ENCODE measurements at regions not wholly inside any gene's neighbourhood (a gene's known extent, or its start where the extent isn't known, plus 50 kb on each side); places are given as distances from the start of the nearest gene placed in this dataset.

DNA sequence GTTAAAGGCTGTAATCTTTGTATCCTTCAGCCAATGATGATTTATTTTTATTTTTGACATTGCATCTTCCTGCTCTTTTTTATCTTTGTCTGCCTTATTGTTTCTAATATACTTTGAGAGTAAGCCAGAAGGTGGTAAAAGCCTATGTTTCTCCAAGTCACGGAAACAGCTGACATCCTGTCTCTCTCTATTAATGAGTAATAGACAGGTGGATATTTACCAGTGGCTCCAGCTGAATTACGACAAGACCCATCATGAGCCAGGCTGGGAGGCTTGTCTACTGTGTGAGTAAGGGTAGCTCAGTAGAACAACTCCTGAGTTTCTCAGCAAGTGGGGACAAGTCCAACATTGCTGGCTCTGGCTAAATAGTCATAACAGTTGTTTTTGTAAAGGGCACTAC is 166.6 kb downstream of the NDFIP2 start:
- Mint-ChIP-seq H3K36me3 (no peaks in the 10 kb centered on the region), H3K4me1 (peaks cover 22% of the 10 kb centered on the region), H3K27ac (peak overlapping the region; percentile 68), H3K4me3 (no peak overlapping the region), H3K9me3 (no peaks in the 10 kb centered on the region), H3K27me3 (ENCODE audit: low read depth) (no peaks in the 10 kb centered on the region)
- TF ChIP-seq, protein P1, sequence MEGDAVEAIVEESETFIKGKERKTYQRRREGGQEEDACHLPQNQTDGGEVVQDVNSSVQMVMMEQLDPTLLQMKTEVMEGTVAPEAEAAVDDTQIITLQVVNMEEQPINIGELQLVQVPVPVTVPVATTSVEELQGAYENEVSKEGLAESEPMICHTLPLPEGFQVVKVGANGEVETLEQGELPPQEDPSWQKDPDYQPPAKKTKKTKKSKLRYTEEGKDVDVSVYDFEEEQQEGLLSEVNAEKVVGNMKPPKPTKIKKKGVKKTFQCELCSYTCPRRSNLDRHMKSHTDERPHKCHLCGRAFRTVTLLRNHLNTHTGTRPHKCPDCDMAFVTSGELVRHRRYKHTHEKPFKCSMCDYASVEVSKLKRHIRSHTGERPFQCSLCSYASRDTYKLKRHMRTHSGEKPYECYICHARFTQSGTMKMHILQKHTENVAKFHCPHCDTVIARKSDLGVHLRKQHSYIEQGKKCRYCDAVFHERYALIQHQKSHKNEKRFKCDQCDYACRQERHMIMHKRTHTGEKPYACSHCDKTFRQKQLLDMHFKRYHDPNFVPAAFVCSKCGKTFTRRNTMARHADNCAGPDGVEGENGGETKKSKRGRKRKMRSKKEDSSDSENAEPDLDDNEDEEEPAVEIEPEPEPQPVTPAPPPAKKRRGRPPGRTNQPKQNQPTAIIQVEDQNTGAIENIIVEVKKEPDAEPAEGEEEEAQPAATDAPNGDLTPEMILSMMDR (IDR thresholded peaks at IDR 0.05; ENCODE audit: unreplicated experiment): no peak
- DNase-seq (ENCODE audit: low spot score in 2 of 2, unreplicated experiment in 2 of 2): no peak

DNA sequence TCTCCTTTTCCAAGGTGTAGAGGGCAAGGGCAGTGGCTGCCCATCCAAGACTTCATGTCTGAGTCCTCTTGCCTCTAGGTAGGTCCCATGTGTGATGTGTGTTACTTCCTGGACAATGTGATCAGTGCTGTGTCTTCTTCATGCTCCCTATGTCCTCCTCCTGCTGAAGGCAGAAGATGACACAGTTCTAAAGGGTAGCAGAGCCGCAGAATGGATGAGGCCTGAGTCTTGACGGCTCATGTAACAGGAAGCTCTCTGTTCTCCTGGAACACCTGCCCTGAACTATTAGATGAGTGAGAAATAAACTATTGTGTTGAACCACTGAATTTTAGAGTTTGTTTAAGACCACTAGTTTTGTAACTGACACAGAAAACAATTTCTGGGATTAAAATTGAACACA is 165.9 kb downstream of the NDFIP2 start:
- peak overlapping the region; percentile 63 for H3K27ac Mint-ChIP-seq
- H3K36me3 Mint-ChIP-seq: no peaks in the 10 kb centered on the region
- no peaks in the 10 kb centered on the region for H3K9me3 Mint-ChIP-seq
- no peak overlapping the region for H3K4me3 Mint-ChIP-seq
- H3K27me3 Mint-ChIP-seq (ENCODE audit: low read depth): no peaks in the 10 kb centered on the region
- peaks cover 22% of the 10 kb centered on the region for H3K4me1 Mint-ChIP-seq
- no peak for DNase-seq (ENCODE audit: low spot score in 2 of 2, unreplicated experiment in 2 of 2)
- TF ChIP-seq, protein P1 (IDR thresholded peaks at IDR 0.05; ENCODE audit: unreplicated experiment): no peak

DNA sequence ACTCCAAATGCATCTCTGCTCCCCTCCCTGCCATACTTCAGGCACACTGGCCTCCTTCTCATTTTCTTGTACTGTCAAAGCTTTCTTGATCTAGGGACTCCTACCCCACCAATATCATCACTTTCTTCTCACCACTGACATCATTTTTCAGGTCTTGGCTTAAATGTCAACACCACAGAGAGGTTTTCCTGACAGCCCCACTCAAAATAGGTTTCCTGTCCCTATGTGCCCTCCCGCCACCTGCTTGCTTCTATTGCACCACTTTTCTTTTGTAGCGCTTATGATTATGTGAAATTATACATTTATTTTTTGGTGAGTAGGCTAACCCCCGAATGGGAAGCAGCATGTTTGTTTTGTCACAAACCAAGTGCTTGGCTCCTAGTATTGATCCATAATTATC is 164.6 kb downstream of the NDFIP2 start:
- H3K9me3 Mint-ChIP-seq: no peaks in the 10 kb centered on the region
- peaks cover 22% of the 10 kb centered on the region for H3K4me1 Mint-ChIP-seq
- H3K27ac Mint-ChIP-seq: no peak overlapping the region
- no peak overlapping the region for H3K4me3 Mint-ChIP-seq
- no peak for DNase-seq (ENCODE audit: low spot score in 2 of 2, unreplicated experiment in 2 of 2)
- no peaks in the 10 kb centered on the region for H3K36me3 Mint-ChIP-seq
- TF ChIP-seq, protein P1 (IDR thresholded peaks at IDR 0.05; ENCODE audit: unreplicated experiment): no peak
- no peaks in the 10 kb centered on the region for H3K27me3 Mint-ChIP-seq (ENCODE audit: low read depth)

DNA sequence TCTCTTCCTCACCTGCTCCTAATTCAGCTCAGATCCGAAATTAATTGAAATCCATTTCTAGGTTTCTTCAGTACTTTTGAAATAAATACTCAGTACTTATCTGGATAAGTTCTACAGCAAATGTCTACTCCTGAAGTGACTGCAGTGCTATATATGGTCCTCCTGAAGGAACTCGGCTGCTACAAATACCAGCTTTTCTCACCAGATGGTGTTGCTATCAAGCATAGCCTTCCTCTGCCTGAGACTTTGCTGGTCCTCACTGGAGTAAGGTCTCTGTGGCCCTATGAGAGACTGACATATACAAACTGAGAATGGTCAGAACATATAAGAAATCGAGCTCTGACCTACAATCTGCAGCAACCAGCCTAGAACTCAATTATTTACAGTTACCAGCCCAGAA is 161.6 kb downstream of the NDFIP2 start:
- no peak overlapping the region for H3K4me3 Mint-ChIP-seq
- peaks cover 6% of the 10 kb centered on the region for H3K9me3 Mint-ChIP-seq
- no peak overlapping the region for H3K27ac Mint-ChIP-seq
- peaks cover 5% of the 10 kb centered on the region for H3K36me3 Mint-ChIP-seq
- H3K4me1 Mint-ChIP-seq: peaks cover 21% of the 10 kb centered on the region
- H3K27me3 Mint-ChIP-seq (ENCODE audit: low read depth): no peaks in the 10 kb centered on the region
- DNase-seq (ENCODE audit: low spot score in 2 of 2, unreplicated experiment in 2 of 2): no peak
- TF ChIP-seq, protein P1 (IDR thresholded peaks at IDR 0.05; ENCODE audit: unreplicated experiment): no peak

DNA sequence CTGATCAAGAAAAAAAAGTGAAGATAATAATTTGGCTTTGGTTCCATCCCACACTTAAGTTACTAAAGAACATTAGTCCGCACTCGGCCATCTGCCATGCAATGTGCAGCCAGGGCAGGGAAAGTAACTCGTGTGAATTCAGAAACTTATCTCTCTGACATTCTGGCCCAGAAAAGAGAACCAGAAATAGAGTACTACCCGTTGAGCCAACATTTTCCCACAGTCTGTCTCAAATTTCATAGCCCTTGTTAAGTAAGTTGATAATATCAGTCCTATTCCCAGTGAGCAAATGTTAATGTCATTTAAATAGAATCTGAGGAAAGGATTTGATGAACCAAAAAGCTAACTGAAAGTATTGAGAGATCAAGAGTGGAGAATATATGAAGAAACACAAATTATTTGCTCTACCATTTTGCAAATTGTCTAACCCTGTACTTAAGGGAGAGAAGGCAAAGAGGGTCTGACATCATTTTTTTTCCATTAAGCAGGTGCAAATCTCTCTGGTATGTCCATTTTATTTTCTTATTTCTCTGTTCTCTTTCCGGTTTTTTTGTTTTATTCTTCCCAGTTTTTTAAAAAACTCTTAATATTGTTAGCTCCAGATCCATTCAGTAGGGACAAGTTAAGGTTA is 156.3 kb downstream of the NDFIP2 start:
- TF ChIP-seq, protein P1 (IDR thresholded peaks at IDR 0.05; ENCODE audit: unreplicated experiment): no peak

More for the DNA sequence above, 156.3 kb downstream of the NDFIP2 start:
- H3K36me3 Mint-ChIP-seq: peaks cover 5% of the 10 kb centered on the region
- no peak for DNase-seq (ENCODE audit: low spot score in 2 of 2, unreplicated experiment in 2 of 2)
- H3K27ac Mint-ChIP-seq: peak overlapping the region; percentile 27
- H3K4me3 Mint-ChIP-seq: no peak overlapping the region
- no peaks in the 10 kb centered on the region for H3K27me3 Mint-ChIP-seq (ENCODE audit: low read depth)
- peaks cover 17% of the 10 kb centered on the region for H3K4me1 Mint-ChIP-seq
- H3K9me3 Mint-ChIP-seq: peaks cover 6% of the 10 kb centered on the region
